Prostate gland (tissue), 2 donors: ENCODE measurements at regions not wholly inside any gene's neighbourhood (a gene's known extent, or its start where the extent isn't known, plus 50 kb on each side); places are given as distances from the start of the nearest gene placed in this dataset.
"Not testable (repeated sequence)": the region's sequence is repeated elsewhere in the genome, so short reads cannot be mapped to it uniquely, and the experiment has no call there.

ENCODE experiments used
- POLR2A ChIP-seq: fragments of 450-650 bp; IDR thresholded peaks from one replicate; pipeline ENCODE4 v1.6.1; 2016; ENCODE audit warnings: antibody characterized with exemption, mild to moderate bottlenecking
- POLR2AphosphoS5 ChIP-seq: sonication (generic); formaldehyde crosslinking; IDR thresholded peaks from one replicate; pipeline ENCODE4 v1.6.1; 2017; ENCODE audit warnings: antibody characterized with exemption
- TF ChIP-seq, protein P1 (sequence below), 4 experiments: fragments of 200-600 bp in 2 of 4; fragments of 450-650 bp in 2 of 4; sonication (generic) in 2 of 4; IDR thresholded peaks; 1 replicate in 3 of 4; 2 replicates in 1 of 4; pipeline ENCODE4 v1.5.1; 2016 to 2019; ENCODE audit warnings: antibody characterized with exemption in 4 of 4, mild to moderate bottlenecking in 2 of 4, moderate library complexity in 2 of 4

DNA sequence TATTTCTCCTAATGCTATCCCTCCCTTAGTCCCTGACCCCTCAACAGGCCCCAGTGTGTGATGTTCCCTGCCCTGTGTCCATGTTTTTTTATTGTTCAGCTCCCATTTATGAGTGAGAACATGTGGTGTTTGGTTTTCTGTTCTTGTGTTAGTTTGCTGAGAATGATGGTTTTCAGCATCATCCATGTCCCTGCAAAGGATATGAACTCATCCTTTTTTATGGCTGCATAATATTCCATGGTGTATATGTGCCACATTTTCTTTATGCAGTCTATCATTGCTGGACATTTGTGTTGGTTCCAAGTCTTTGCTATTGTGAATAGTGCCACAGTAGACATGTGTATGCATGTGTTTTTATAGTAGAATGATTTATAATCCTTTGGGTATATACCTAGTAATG is 79.5 kb upstream of the PRL start:
- not testable (repeated sequence) for TF ChIP-seq POLR2A, POLR2AphosphoS5
- TF ChIP-seq, protein P1, sequence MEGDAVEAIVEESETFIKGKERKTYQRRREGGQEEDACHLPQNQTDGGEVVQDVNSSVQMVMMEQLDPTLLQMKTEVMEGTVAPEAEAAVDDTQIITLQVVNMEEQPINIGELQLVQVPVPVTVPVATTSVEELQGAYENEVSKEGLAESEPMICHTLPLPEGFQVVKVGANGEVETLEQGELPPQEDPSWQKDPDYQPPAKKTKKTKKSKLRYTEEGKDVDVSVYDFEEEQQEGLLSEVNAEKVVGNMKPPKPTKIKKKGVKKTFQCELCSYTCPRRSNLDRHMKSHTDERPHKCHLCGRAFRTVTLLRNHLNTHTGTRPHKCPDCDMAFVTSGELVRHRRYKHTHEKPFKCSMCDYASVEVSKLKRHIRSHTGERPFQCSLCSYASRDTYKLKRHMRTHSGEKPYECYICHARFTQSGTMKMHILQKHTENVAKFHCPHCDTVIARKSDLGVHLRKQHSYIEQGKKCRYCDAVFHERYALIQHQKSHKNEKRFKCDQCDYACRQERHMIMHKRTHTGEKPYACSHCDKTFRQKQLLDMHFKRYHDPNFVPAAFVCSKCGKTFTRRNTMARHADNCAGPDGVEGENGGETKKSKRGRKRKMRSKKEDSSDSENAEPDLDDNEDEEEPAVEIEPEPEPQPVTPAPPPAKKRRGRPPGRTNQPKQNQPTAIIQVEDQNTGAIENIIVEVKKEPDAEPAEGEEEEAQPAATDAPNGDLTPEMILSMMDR (IDR thresholded peaks at IDR 0.05), result not testable (repeated sequence)
